Ishikawa (cell line): ENCODE measurements at regions not wholly inside any gene's neighbourhood (a gene's known extent, or its start where the extent isn't known, plus 50 kb on each side); places are given as distances from the start of the nearest gene placed in this dataset.

Source experiments
- CREB1 ChIP-seq: IDR thresholded peaks from 2 replicates; pipeline ENCODE4 v1.6.1; 2012; ENCODE audit warnings: low read depth
- EGR1 ChIP-seq: IDR thresholded peaks from 2 replicates; pipeline ENCODE4 v1.6.1; 2012
- EP300 ChIP-seq: IDR thresholded peaks from 2 replicates; pipeline ENCODE4 v1.6.1; 2012; ENCODE audit warnings: borderline replicate concordance
- NFIC ChIP-seq: IDR thresholded peaks from 2 replicates; pipeline ENCODE4 v1.6.1; 2012
- RAD21 ChIP-seq: IDR thresholded peaks from 2 replicates; pipeline ENCODE4 v1.6.1; 2012; ENCODE audit warnings: low read depth
- TCF12 ChIP-seq: IDR thresholded peaks from 2 replicates; pipeline ENCODE4 v1.6.1; 2012; ENCODE audit warnings: low read depth
- TEAD4 ChIP-seq: IDR thresholded peaks from 2 replicates; pipeline ENCODE4 v1.6.1; 2012
- YY1 ChIP-seq: IDR thresholded peaks from 2 replicates; pipeline ENCODE4 v1.6.1; 2012; ENCODE audit warnings: low read depth

DNA sequence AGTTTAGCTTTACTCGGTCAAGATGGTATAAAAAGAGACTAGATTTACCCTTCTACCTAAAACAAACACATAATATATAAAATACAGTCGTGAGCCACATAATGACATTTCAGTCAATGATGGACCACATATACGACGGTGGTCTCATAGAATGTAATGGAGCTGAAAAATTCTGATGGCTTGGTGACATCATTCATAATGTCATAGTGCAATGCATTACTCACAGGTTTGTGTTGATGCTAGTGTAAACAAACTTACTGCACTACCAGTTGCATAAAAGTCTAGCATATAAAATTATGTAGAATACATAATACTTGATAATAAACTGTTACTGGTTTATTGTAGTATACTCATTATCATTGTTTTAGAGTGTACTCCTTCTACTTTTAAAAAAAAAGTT lies 115.9 kb upstream of the GDNF start:
- TF ChIP-seq TEAD4 (no peak), EP300 (no peak), EGR1 (no peak), YY1 (no peak), TCF12 (no peak), CREB1 (no peak), RAD21 (no peak), NFIC (no peak)
